SK-N-SH (cell line): ENCODE measurements at regions not wholly inside any gene's neighbourhood (a gene's known extent, or its start where the extent isn't known, plus 50 kb on each side); places are given as distances from the start of the nearest gene placed in this dataset.

ENCODE experiments used
- CTCF ChIA-PET: fragments of 300-600, 350-600 bp; formaldehyde crosslinking; extraction: SDS; loops from one replicate; lab custom pipeline; 2021; lab: Yijun Ruan, JAX
- POLR2A ChIA-PET: fragments of 350-600 bp; sonication (Branson Sonifier 250); formaldehyde crosslinking; extraction: SDS; loops from one replicate; lab custom pipeline; 2020; ENCODE audit warnings: antibody characterized with exemption, inconsistent platforms; lab: Yijun Ruan, JAX
- DNase-seq: peaks from one replicate; pipeline ENCODE4 v3.0.0; 2012
- H2AFZ ChIP-seq: fragments of 200-600 bp; sonication (generic); 2 replicates; pipeline ENCODE4 v1.8.1; 2016; ENCODE audit warnings: antibody characterized with exemption, mild to moderate bottlenecking, low read depth
- H3F3A ChIP-seq: fragments of 200-600 bp; sonication (generic); replicated peaks from 2 replicates; pipeline ENCODE3; 2016; ENCODE audit warnings: antibody characterized with exemption, mild to moderate bottlenecking; ENCODE audit not compliant: insufficient read depth
- H3K27ac ChIP-seq, 2 experiments: fragments of 200-500 bp in 1 of 2; fragments of 200-600 bp in 1 of 2; sonication (Bioruptor generic) in 1 of 2; sonication (generic), shearing (Covaris generic) in 1 of 2; 2 replicates each; pipeline versions ENCODE4 v1.5.1 to v1.6.1; 2014 to 2016; ENCODE audit warnings: low read depth in 2 of 2, inconsistent platforms in 1 of 2, low read length in 1 of 2, mild to moderate bottlenecking in 1 of 2, mixed read lengths in 1 of 2
- H3K27me3 ChIP-seq: fragments of 200-600 bp; sonication (generic), shearing (Covaris generic); 2 replicates; pipeline ENCODE4 v1.6.1; 2016; ENCODE audit warnings: mixed run types; ENCODE audit not compliant: insufficient read depth
- H3K36me3 ChIP-seq, 2 experiments: fragments of 200-500 bp in 1 of 2; fragments of 200-600 bp in 1 of 2; sonication (Bioruptor generic) in 1 of 2; sonication (generic) in 1 of 2; replicated peaks in 1 of 2; 2 replicates each; pipeline versions ENCODE3 to v1.5.1; 2014 to 2016; ENCODE audit warnings: low read length in 1 of 2, mild to moderate bottlenecking in 1 of 2; ENCODE audit not compliant: insufficient read depth in 2 of 2, control insufficient read depth in 1 of 2
- H3K4me1 ChIP-seq, 2 experiments: fragments of 200-500 bp in 1 of 2; fragments of 200-600 bp in 1 of 2; sonication (Bioruptor generic) in 1 of 2; sonication (generic), shearing (Covaris generic) in 1 of 2; 2 replicates each; pipeline versions ENCODE4 v1.5.1 to v1.6.1; 2014 to 2016; ENCODE audit warnings: low read depth in 1 of 2, low read length in 1 of 2, mixed run types in 1 of 2; ENCODE audit not compliant: insufficient read depth in 2 of 2, control insufficient read depth in 1 of 2
- H3K4me2 ChIP-seq: fragments of 200-600 bp; sonication (generic), shearing (Covaris generic); 2 replicates; pipeline ENCODE4 v1.6.1; 2017; ENCODE audit warnings: mixed run types
- H3K4me3 ChIP-seq, 2 experiments: fragments of 200-500 bp in 1 of 2; fragments of 200-600 bp in 1 of 2; sonication (Bioruptor generic) in 1 of 2; sonication (generic), shearing (Covaris generic) in 1 of 2; 2 replicates each; pipeline versions ENCODE4 v1.5.1 to v1.8.1; 2014 to 2016; ENCODE audit warnings: low read depth in 2 of 2, inconsistent platforms in 1 of 2, low read length in 1 of 2, mild to moderate bottlenecking in 1 of 2, mixed read lengths in 1 of 2, moderate library complexity in 1 of 2
- H3K79me2 ChIP-seq: fragments of 200-600 bp; sonication (generic); 2 replicates; pipeline ENCODE4 v1.8.1; 2017; ENCODE audit warnings: mild to moderate bottlenecking; ENCODE audit not compliant: insufficient read depth
- H3K9ac ChIP-seq: fragments of 200-600 bp; sonication (generic); 2 replicates; pipeline ENCODE4 v1.6.1; 2017; ENCODE audit warnings: mixed run types
- H3K9me2 ChIP-seq: fragments of 200-600 bp; sonication (generic); 2 replicates; pipeline ENCODE4 v1.6.1; 2017; ENCODE audit warnings: mixed run types
- H3K9me3 ChIP-seq: fragments of 200-600 bp; sonication (generic); 2 replicates; pipeline ENCODE4 v1.6.1; 2017; ENCODE audit warnings: mixed run types, mild to moderate bottlenecking, moderate library complexity
- H4K20me1 ChIP-seq: fragments of 200-600 bp; sonication (generic); 2 replicates; pipeline ENCODE4 v1.6.1; 2017; ENCODE audit warnings: mild to moderate bottlenecking, mixed run types; ENCODE audit not compliant: insufficient read depth
- CHD2 ChIP-seq: fragments of 150-350 bp; IDR thresholded peaks from 2 replicates; pipeline ENCODE4 v1.6.1; 2018; ENCODE audit warnings: low read length; ENCODE audit not compliant: partially characterized antibody
- ELF1 ChIP-seq: IDR thresholded peaks from 2 replicates; pipeline ENCODE4 v1.4.0; 2012
- EP300 ChIP-seq, 2 experiments: IDR thresholded peaks; 2 replicates each; pipeline versions ENCODE4 v1.4.0 to v1.6.1; 2012; ENCODE audit warnings: borderline replicate concordance in 1 of 2, low read depth in 1 of 2, low read length in 1 of 2
- EZH2phosphoT487 ChIP-seq: fragments of 200-600 bp; sonication (generic); IDR thresholded peaks from 2 replicates; pipeline ENCODE4 v1.6.1; 2017; ENCODE audit warnings: low read depth, mixed run types, mild to moderate bottlenecking, antibody characterized with exemption, moderate library complexity, borderline replicate concordance
- FOSL2 ChIP-seq: IDR thresholded peaks from 2 replicates; pipeline ENCODE4 v1.4.0; 2012; ENCODE audit warnings: low read depth, mild to moderate bottlenecking, moderate library complexity, borderline replicate concordance
- FOXJ3 ChIP-seq: sonication (generic); formaldehyde crosslinking; IDR thresholded peaks from 2 replicates; pipeline ENCODE4 v1.5.1; 2020; ENCODE audit warnings: mild to moderate bottlenecking, missing genetic modification reagents
- FOXM1 ChIP-seq: IDR thresholded peaks from 2 replicates; pipeline ENCODE4 v1.4.0; 2012; ENCODE audit warnings: low read depth, mild to moderate bottlenecking
- GABPA ChIP-seq: IDR thresholded peaks from 2 replicates; pipeline ENCODE4 v1.4.0; 2012; ENCODE audit warnings: low read depth, mild to moderate bottlenecking
- GATA2 ChIP-seq: sonication (generic); formaldehyde crosslinking; IDR thresholded peaks from 2 replicates; pipeline ENCODE4 v1.5.0; 2020; ENCODE audit warnings: mild to moderate bottlenecking, missing genetic modification reagents
- JUND ChIP-seq: IDR thresholded peaks from 2 replicates; pipeline ENCODE4 v1.4.0; 2012
- MXI1 ChIP-seq: IDR thresholded peaks from 2 replicates; pipeline ENCODE4 v1.6.1; 2012; ENCODE audit warnings: mild to moderate bottlenecking, low read depth, low read length, improper control_type of control experiment
- NFIC ChIP-seq: IDR thresholded peaks from 2 replicates; pipeline ENCODE4 v1.4.0; 2012; ENCODE audit warnings: borderline replicate concordance
- POLR2AphosphoS5 ChIP-seq: IDR thresholded peaks from 2 replicates; pipeline ENCODE4 v1.6.1; 2012; ENCODE audit warnings: low read depth, low read length
- RAD21 ChIP-seq: IDR thresholded peaks from 2 replicates; pipeline ENCODE4 v1.6.1; 2012; ENCODE audit warnings: mild to moderate bottlenecking, low read length
- RCOR1 ChIP-seq: fragments of 150-350 bp; IDR thresholded peaks from 2 replicates; pipeline ENCODE4 v1.6.1; 2017; ENCODE audit warnings: antibody characterized with exemption, low read length
- RFX5 ChIP-seq: IDR thresholded peaks from 2 replicates; pipeline ENCODE4 v1.6.1; 2012; ENCODE audit warnings: mild to moderate bottlenecking, improper control_type of control experiment, low read length
- SMC3 ChIP-seq: IDR thresholded peaks from 2 replicates; pipeline ENCODE4 v1.6.1; 2012; ENCODE audit warnings: low read depth, low read length, improper control_type of control experiment
- TAF1 ChIP-seq: IDR thresholded peaks from 2 replicates; pipeline ENCODE4 v1.6.1; 2012; ENCODE audit warnings: low read depth, mild to moderate bottlenecking, low read length, moderate library complexity, borderline replicate concordance
- TCF12 ChIP-seq: IDR thresholded peaks from 2 replicates; pipeline ENCODE4 v1.4.0; 2012
- YY1 ChIP-seq: IDR thresholded peaks from 2 replicates; pipeline ENCODE4 v1.4.0; 2012; ENCODE audit warnings: low read depth, mild to moderate bottlenecking
- WGBS: methylation state at CpG from one replicate; pipeline ENCODE4 v1.1.6; 2017; ENCODE audit warnings: low lambda C conversion rate; 5-methylcytosine and 5-hydroxymethylcytosine counted together
- TF ChIP-seq, protein P1 (sequence below): IDR thresholded peaks from 2 replicates; pipeline ENCODE4 v1.4.0; 2012; ENCODE audit warnings: low read depth, borderline replicate concordance
- TF ChIP-seq, protein P2 (sequence below): fragments of 200-600 bp; sonication (generic); IDR thresholded peaks from 2 replicates; pipeline ENCODE4 v1.6.1; 2017; ENCODE audit warnings: antibody characterized with exemption, mild to moderate bottlenecking, moderate library complexity
- TF ChIP-seq, protein P3 (sequence below): fragments of 150-350 bp; IDR thresholded peaks from 2 replicates; pipeline ENCODE4 v1.6.1; 2017; ENCODE audit warnings: antibody characterized with exemption, low read length, low read depth, borderline replicate concordance

DNA sequence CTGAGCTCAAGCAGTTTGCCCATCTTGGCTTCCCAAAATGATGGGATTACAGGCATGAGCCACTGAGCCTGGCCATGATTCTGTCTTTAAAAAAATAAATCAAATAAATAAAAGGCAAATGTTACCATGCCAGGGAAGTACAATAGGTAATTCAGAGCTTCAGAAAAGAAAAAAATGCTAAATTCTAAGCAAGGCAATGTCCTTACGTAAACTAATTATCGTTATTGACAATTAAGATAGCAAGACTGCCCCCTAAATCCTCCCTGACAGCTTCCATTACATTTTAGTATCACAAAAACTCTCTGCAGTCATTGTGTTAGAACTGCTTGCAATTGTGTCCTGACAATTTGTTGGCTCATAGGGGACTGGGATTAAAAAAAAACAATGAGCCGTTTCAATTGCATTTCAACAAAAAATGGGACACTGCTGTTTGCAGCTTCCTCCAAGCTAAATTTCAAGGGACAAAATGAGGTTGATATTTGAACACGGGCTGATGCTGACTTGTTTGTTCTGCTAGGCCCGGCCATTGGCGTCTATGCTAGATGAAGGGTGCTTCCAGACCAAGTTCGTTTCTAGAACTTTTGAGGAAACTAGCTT, 88.9 kb downstream of the MOGAT1 start:
- ChIA-PET CTCF (interaction anchor here (0.9 kb wide), 1 partner anchor 70 kb away, joined by 5 read pairs; no protein-coding TSS in a partner anchor), POLR2A (no interaction called here)
- no peaks in the 10 kb centered on the region for H3K9me2 ChIP-seq

GRCh38 chr2:222761888-222762287, 90.4 kb downstream of the MOGAT1 start:
- no peak overlapping the region for H2AFZ ChIP-seq
- H3F3A ChIP-seq = no peaks in the 10 kb centered on the region
- no peak overlapping the region for H3K9ac ChIP-seq
- no peak for TF ChIP-seq CHD2
- TF ChIP-seq MXI1 = no peak
- no peak for TF ChIP-seq NFIC
- TF ChIP-seq, protein P1, sequence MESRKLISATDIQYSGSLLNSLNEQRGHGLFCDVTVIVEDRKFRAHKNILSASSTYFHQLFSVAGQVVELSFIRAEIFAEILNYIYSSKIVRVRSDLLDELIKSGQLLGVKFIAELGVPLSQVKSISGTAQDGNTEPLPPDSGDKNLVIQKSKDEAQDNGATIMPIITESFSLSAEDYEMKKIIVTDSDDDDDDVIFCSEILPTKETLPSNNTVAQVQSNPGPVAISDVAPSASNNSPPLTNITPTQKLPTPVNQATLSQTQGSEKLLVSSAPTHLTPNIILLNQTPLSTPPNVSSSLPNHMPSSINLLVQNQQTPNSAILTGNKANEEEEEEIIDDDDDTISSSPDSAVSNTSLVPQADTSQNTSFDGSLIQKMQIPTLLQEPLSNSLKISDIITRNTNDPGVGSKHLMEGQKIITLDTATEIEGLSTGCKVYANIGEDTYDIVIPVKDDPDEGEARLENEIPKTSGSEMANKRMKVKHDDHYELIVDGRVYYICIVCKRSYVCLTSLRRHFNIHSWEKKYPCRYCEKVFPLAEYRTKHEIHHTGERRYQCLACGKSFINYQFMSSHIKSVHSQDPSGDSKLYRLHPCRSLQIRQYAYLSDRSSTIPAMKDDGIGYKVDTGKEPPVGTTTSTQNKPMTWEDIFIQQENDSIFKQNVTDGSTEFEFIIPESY = no peak
- TF ChIP-seq RFX5 = no peak
- no peaks in the 10 kb centered on the region for H3K36me3 ChIP-seq
- no peak overlapping the region for H3K4me2 ChIP-seq
- H4K20me1 ChIP-seq = no peaks in the 10 kb centered on the region
- H3K9me2 ChIP-seq = no peaks in the 10 kb centered on the region
- no peak for DNase-seq
- H3K27me3 ChIP-seq = no peaks in the 10 kb centered on the region
- no peaks in the 10 kb centered on the region for H3K79me2 ChIP-seq
- ChIA-PET POLR2A (no interaction called here), CTCF (interaction anchor here (1.1 kb wide), 1 partner anchor 71 kb away, joined by 3 read pairs; no protein-coding TSS in a partner anchor)
- no peaks in the 10 kb centered on the region for H3K4me1 ChIP-seq
- no peak overlapping the region for H3K4me3 ChIP-seq
- H3K27ac ChIP-seq = no peak overlapping the region
- H3K9me3 ChIP-seq = no peaks in the 10 kb centered on the region
- WGBS = 88% methylated on average over 3 of the region's 3 CpGs

More for the DNA sequence above, 88.9 kb downstream of the MOGAT1 start:
- no peak overlapping the region for H3K9ac ChIP-seq
- H3K27me3 ChIP-seq = no peaks in the 10 kb centered on the region
- no peak overlapping the region for H3K4me3 ChIP-seq
- H3K36me3 ChIP-seq = no peaks in the 10 kb centered on the region
- no peak overlapping the region for H2AFZ ChIP-seq
- no peaks in the 10 kb centered on the region for H3K9me3 ChIP-seq
- H3K27ac ChIP-seq = no peak overlapping the region
- TF ChIP-seq ELF1 = no peak
- TF ChIP-seq, protein P2, sequence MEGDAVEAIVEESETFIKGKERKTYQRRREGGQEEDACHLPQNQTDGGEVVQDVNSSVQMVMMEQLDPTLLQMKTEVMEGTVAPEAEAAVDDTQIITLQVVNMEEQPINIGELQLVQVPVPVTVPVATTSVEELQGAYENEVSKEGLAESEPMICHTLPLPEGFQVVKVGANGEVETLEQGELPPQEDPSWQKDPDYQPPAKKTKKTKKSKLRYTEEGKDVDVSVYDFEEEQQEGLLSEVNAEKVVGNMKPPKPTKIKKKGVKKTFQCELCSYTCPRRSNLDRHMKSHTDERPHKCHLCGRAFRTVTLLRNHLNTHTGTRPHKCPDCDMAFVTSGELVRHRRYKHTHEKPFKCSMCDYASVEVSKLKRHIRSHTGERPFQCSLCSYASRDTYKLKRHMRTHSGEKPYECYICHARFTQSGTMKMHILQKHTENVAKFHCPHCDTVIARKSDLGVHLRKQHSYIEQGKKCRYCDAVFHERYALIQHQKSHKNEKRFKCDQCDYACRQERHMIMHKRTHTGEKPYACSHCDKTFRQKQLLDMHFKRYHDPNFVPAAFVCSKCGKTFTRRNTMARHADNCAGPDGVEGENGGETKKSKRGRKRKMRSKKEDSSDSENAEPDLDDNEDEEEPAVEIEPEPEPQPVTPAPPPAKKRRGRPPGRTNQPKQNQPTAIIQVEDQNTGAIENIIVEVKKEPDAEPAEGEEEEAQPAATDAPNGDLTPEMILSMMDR = no peak
- TF ChIP-seq RCOR1 = no peak
- no peak for TF ChIP-seq FOXM1
- TF ChIP-seq FOSL2 = no peak
- TF ChIP-seq GABPA = no peak
- TF ChIP-seq FOXJ3 (CRISPR knock-in tag) = no peak
- TF ChIP-seq EP300 (IDR thresholded peaks at IDR 0.05; ENCODE audit: borderline replicate concordance in 1 of 2, low read depth in 1 of 2, low read length in 1 of 2) = no peak
- TF ChIP-seq JUND = no peak
- no peak for TF ChIP-seq RAD21
- TF ChIP-seq MXI1 = no peak
- no peak for TF ChIP-seq SMC3
- TF ChIP-seq, protein P3, sequence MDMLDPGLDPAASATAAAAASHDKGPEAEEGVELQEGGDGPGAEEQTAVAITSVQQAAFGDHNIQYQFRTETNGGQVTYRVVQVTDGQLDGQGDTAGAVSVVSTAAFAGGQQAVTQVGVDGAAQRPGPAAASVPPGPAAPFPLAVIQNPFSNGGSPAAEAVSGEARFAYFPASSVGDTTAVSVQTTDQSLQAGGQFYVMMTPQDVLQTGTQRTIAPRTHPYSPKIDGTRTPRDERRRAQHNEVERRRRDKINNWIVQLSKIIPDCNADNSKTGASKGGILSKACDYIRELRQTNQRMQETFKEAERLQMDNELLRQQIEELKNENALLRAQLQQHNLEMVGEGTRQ = no peak
- TF ChIP-seq YY1 = no peak
- TF ChIP-seq GATA2 (CRISPR knock-in tag) = no peak
- TF ChIP-seq POLR2AphosphoS5 = no peak
- no peak for TF ChIP-seq TAF1
- no peak for TF ChIP-seq EZH2phosphoT487
- TF ChIP-seq TCF12 = no peak
- no peak for TF ChIP-seq CHD2
- WGBS = 80% methylated on average over 7 of the region's 7 CpGs
- no peaks in the 10 kb centered on the region for H3K4me1 ChIP-seq
- DNase-seq = no peak
- no peak overlapping the region for H3K4me2 ChIP-seq
- no peaks in the 10 kb centered on the region for H3K79me2 ChIP-seq
- no peaks in the 10 kb centered on the region for H3F3A ChIP-seq
- H4K20me1 ChIP-seq = no peaks in the 10 kb centered on the region
